ENCODE measurements at regions not wholly inside any gene's neighbourhood (a gene's known extent, or its start where the extent isn't known, plus 50 kb on each side); places are given as distances from the start of the nearest gene placed in this dataset.

DNA sequence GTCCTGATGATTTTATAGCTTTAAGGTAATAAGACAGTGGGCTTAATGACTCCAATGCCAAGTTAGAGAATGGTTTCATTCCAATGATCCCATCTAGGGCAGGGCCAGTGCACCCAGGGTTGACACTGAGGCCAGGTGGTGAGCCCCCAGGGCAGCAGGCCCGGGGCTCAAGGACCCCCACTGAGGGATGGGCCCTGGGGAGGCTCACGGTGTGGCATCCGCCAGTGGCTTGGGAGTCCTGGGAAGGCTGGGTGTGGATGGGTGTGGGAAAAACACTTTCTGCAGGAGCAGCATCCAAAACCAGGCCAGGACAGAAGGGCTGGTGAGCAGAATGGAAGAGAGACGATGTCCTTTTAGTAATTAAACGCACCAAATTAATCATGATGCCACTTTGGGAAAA is 626.3 kb downstream of the TBC1D22A start:
- TF ChIP-seq BACH2 (CRISPR knock-in tag; IDR thresholded peaks at IDR 0.05; ENCODE audit: borderline replicate concordance): no peak
- TF ChIP-seq PPARA (CRISPR knock-in tag; IDR thresholded peaks at IDR 0.05; ENCODE audit: borderline replicate concordance): no peak
- no peak for TF ChIP-seq GLIS3 (CRISPR knock-in tag; IDR thresholded peaks at IDR 0.05)
- no peak for TF ChIP-seq ZC3H10 (CRISPR knock-in tag; IDR thresholded peaks at IDR 0.05)
- no peak for TF ChIP-seq CSDC2 (CRISPR knock-in tag; IDR thresholded peaks at IDR 0.05)
- TF ChIP-seq, protein P1, sequence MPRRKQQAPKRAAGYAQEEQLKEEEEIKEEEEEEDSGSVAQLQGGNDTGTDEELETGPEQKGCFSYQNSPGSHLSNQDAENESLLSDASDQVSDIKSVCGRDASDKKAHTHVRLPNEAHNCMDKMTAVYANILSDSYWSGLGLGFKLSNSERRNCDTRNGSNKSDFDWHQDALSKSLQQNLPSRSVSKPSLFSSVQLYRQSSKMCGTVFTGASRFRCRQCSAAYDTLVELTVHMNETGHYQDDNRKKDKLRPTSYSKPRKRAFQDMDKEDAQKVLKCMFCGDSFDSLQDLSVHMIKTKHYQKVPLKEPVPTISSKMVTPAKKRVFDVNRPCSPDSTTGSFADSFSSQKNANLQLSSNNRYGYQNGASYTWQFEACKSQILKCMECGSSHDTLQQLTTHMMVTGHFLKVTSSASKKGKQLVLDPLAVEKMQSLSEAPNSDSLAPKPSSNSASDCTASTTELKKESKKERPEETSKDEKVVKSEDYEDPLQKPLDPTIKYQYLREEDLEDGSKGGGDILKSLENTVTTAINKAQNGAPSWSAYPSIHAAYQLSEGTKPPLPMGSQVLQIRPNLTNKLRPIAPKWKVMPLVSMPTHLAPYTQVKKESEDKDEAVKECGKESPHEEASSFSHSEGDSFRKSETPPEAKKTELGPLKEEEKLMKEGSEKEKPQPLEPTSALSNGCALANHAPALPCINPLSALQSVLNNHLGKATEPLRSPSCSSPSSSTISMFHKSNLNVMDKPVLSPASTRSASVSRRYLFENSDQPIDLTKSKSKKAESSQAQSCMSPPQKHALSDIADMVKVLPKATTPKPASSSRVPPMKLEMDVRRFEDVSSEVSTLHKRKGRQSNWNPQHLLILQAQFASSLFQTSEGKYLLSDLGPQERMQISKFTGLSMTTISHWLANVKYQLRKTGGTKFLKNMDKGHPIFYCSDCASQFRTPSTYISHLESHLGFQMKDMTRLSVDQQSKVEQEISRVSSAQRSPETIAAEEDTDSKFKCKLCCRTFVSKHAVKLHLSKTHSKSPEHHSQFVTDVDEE (CRISPR knock-in tag; IDR thresholded peaks at IDR 0.05): no peak
- no peak for TF ChIP-seq RARB (CRISPR knock-in tag; IDR thresholded peaks at IDR 0.05)
- no peak for TF ChIP-seq ZNF565 (CRISPR knock-in tag; conservative IDR thresholded peaks at IDR 0.05; ENCODE audit: low read depth)
- no peak for TF ChIP-seq ISL1 (CRISPR knock-in tag; IDR thresholded peaks at IDR 0.05)
- no peak for TF ChIP-seq TOX (CRISPR knock-in tag; IDR thresholded peaks at IDR 0.05; ENCODE audit: borderline replicate concordance)
- no peak for TF ChIP-seq ARNTL (CRISPR knock-in tag; IDR thresholded peaks at IDR 0.05; ENCODE audit: borderline replicate concordance, low read depth)
- ATAC-seq: no peak

- ATAC-seq: no peak
- TF ChIP-seq, protein P2, sequence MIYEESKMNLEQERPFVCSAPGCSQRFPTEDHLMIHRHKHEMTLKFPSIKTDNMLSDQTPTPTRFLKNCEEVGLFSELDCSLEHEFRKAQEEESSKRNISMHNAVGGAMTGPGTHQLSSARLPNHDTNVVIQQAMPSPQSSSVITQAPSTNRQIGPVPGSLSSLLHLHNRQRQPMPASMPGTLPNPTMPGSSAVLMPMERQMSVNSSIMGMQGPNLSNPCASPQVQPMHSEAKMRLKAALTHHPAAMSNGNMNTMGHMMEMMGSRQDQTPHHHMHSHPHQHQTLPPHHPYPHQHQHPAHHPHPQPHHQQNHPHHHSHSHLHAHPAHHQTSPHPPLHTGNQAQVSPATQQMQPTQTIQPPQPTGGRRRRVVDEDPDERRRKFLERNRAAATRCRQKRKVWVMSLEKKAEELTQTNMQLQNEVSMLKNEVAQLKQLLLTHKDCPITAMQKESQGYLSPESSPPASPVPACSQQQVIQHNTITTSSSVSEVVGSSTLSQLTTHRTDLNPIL (CRISPR knock-in tag; IDR thresholded peaks at IDR 0.05; ENCODE audit: low read depth): no peak
- TF ChIP-seq SNAI2 (CRISPR knock-in tag; IDR thresholded peaks at IDR 0.05): no peak
- no peak for TF ChIP-seq ESRRG (CRISPR knock-in tag; IDR thresholded peaks at IDR 0.05)
- TF ChIP-seq TCF4 (CRISPR knock-in tag; IDR thresholded peaks at IDR 0.05; ENCODE audit: borderline replicate concordance): no peak
- no peak for TF ChIP-seq ZNF8 (CRISPR knock-in tag; IDR thresholded peaks at IDR 0.05)
These were observed 625.9 kb downstream of the TBC1D22A start for GRCh38 chr22:47388331-47388730.

DNA sequence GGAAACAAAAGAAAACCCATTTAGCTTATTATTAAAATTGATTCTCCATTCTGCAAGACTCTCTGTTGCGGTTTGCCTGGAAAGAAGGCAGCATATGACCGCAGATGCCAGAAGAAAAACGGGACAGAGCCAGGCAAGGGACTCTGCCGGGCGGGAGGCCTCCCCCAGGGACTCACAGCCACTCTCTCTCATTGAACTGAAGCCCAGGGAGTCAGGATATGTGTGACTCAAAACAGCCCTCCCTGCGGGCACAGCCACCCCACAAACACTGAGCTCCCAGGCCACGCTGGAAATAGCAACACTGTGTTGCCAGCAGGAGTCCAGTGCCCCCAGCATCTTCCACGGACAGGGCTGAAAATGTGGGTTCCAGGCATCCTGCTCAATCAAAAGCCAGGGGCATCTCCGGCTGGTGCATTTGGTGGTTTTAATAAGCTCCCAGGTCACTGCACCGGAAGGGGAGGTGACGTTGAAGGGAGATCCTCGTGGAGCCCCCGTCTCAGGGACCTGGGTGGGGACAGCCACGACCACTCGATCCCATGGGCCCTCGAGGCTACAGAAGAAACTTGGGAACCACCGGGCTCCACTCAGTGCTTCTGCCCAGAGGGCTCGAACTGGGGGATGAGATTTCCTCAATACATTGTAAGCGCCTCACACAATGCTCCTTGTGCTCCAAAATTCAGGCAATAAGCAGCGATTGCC is 624.5 kb downstream of the TBC1D22A start:
- TF ChIP-seq PPARA (CRISPR knock-in tag; IDR thresholded peaks at IDR 0.05; ENCODE audit: borderline replicate concordance) (no peak), GLIS3 (CRISPR knock-in tag; IDR thresholded peaks at IDR 0.05) (no peak)

DNA sequence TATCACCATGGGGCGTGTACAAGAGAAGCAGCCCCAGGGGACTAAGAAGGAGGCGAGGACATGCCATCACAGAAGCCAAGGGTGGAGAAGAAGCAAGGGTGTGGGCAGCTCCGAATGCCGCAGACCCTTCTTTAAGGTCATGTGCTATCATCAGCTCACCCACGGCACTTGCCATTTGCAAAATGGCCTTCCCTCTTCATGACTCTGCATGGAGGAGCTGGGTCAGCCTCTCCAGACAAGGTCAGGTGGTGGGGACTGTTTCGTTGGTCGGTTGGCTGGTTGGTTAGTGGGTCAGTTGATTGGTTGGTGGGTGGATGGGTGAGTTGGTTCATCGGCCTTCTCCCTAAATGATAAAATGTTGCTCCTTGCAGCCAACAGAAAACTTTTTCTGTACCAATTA is 622.5 kb downstream of the TBC1D22A start:
- ATAC-seq: no peak
- TF ChIP-seq OSR1 (CRISPR knock-in tag; IDR thresholded peaks at IDR 0.05): no peak
- TF ChIP-seq CSRNP3 (CRISPR knock-in tag; IDR thresholded peaks at IDR 0.05): no peak
- TF ChIP-seq ZNF8 (CRISPR knock-in tag; IDR thresholded peaks at IDR 0.05): no peak
- no peak for TF ChIP-seq ARNTL (CRISPR knock-in tag; IDR thresholded peaks at IDR 0.05; ENCODE audit: borderline replicate concordance, low read depth)
- no peak for TF ChIP-seq ZFP3 (CRISPR knock-in tag; IDR thresholded peaks at IDR 0.05)
- TF ChIP-seq SNAI2 (CRISPR knock-in tag; IDR thresholded peaks at IDR 0.05): no peak
- TF ChIP-seq ZC3H10 (CRISPR knock-in tag; IDR thresholded peaks at IDR 0.05): no peak
- TF ChIP-seq POU6F1 (CRISPR knock-in tag; IDR thresholded peaks at IDR 0.05; ENCODE audit: borderline replicate concordance, low read depth): no peak
- TF ChIP-seq, protein P1 (CRISPR knock-in tag; IDR thresholded peaks at IDR 0.05): no peak
- TF ChIP-seq RARB (CRISPR knock-in tag; IDR thresholded peaks at IDR 0.05): no peak

More for the DNA sequence above, 624.5 kb downstream of the TBC1D22A start:
- ATAC-seq: no peak

All from SK-N-SH treated with all-trans-retinoic acid at 6 μM for 48 hours (cell line).